Prostate gland (tissue), 2 donors: ENCODE measurements at regions not wholly inside any gene's neighbourhood (a gene's known extent, or its start where the extent isn't known, plus 50 kb on each side); places are given as distances from the start of the nearest gene placed in this dataset.

Experiments used
- DNase-seq: peaks from one replicate; pipeline ENCODE4 v3.0.0-alpha.2; 2019; ENCODE audit warnings: low spot score
- H3K27ac ChIP-seq, 2 donors: fragments of 200-600 bp; sonication (generic); 2 replicates each; pipeline ENCODE4 v1.5.1; 2017 to 2019
- H3K27me3 ChIP-seq: fragments of 200-600 bp; sonication (generic); replicated peaks from 2 replicates; pipeline ENCODE4 v1.5.1; 2019; ENCODE audit not compliant: insufficient read depth
- H3K36me3 ChIP-seq, 2 donors: fragments of 200-600 bp; sonication (generic); 1 replicate in 1 of 2; 2 replicates in 1 of 2; pipeline versions ENCODE4 v1.5.1 to v1.8.1; 2017 to 2019
- H3K4me1 ChIP-seq: fragments of 200-600 bp; sonication (generic); replicated peaks from 2 replicates; pipeline ENCODE4 v1.5.1; 2019
- H3K4me3 ChIP-seq, 2 donors: fragments of 200-600 bp; sonication (generic); 2 replicates each; pipeline ENCODE4 v1.5.1; 2017 to 2019
- H3K9me3 ChIP-seq: fragments of 200-600 bp; sonication (generic); 2 replicates; pipeline ENCODE4 v1.5.1; 2017
- CTCF ChIP-seq, 4 experiments: fragments of 200-600 bp in 2 of 4; fragments of 450-650 bp in 2 of 4; sonication (generic) in 2 of 4; IDR thresholded peaks; 1 replicate in 3 of 4; 2 replicates in 1 of 4; pipeline ENCODE4 v1.5.1; 2016 to 2019; ENCODE audit warnings: antibody characterized with exemption in 4 of 4, mild to moderate bottlenecking in 2 of 4, moderate library complexity in 2 of 4
- POLR2A ChIP-seq: fragments of 450-650 bp; IDR thresholded peaks from one replicate; pipeline ENCODE4 v1.6.1; 2016; ENCODE audit warnings: antibody characterized with exemption, mild to moderate bottlenecking
- POLR2AphosphoS5 ChIP-seq: sonication (generic); formaldehyde crosslinking; IDR thresholded peaks from one replicate; pipeline ENCODE4 v1.6.1; 2017; ENCODE audit warnings: antibody characterized with exemption
- whole genome bisulfite sequencing: methylation state at CpG from one replicate; pipeline ENCODE4 v1.1.5; 2018; 5-methylcytosine and 5-hydroxymethylcytosine counted together
- intact Hi-C: fragments of 100-400 bp; cut with DNase I; formaldehyde crosslinking; loops from one replicate; pipeline ENCODE4 v1.14.2; 2022

- intact Hi-C loops: no loop called here
- Histone ChIP-seq H3K36me3 (no peaks in the 10 kb centered on the region), H3K27me3 (no peaks in the 10 kb centered on the region), H3K27ac (no peak overlapping the region), H3K4me3 (no peak overlapping the region), H3K4me1 (no peaks in the 10 kb centered on the region), H3K9me3 (no peaks in the 10 kb centered on the region)
- DNase-seq: no peak
- no peak for TF ChIP-seq POLR2A
- TF ChIP-seq CTCF (IDR thresholded peaks at IDR 0.05): no peak
- no peak for TF ChIP-seq POLR2AphosphoS5
- WGBS: 87% methylated on average over 1 of the region's 1 CpG
These were observed 1041.0 kb downstream of the TLE1 start for GRCh38 chr9:80648336-80648735.

- Histone ChIP-seq H3K9me3 (no peaks in the 10 kb centered on the region), H3K27ac (no peak overlapping the region), H3K4me3 (no peak overlapping the region), H3K36me3 (no peaks in the 10 kb centered on the region), H3K27me3 (no peaks in the 10 kb centered on the region), H3K4me1 (no peaks in the 10 kb centered on the region)
- 92% methylated on average over 4 of the region's 4 CpGs for WGBS
- DNase-seq: no peak
- intact Hi-C loops: no loop called here
- TF ChIP-seq POLR2A (no peak), POLR2AphosphoS5 (no peak), CTCF (IDR thresholded peaks at IDR 0.05) (no peak)
These were observed 1043.1 kb downstream of the TLE1 start for GRCh38 chr9:80646211-80646610.

- Histone ChIP-seq H3K27me3 (no peaks in the 10 kb centered on the region), H3K9me3 (no peaks in the 10 kb centered on the region), H3K4me1 (no peaks in the 10 kb centered on the region), H3K4me3 (no peak overlapping the region), H3K36me3 (no peaks in the 10 kb centered on the region), H3K27ac (no peak overlapping the region)
- no peak for TF ChIP-seq CTCF (IDR thresholded peaks at IDR 0.05)
- no peak for TF ChIP-seq POLR2A
- no peak for TF ChIP-seq POLR2AphosphoS5
- WGBS: 81% methylated on average over 3 of the region's 3 CpGs
- no peak for DNase-seq
- intact Hi-C loops: no loop called here
These were observed 1045.3 kb downstream of the TLE1 start for GRCh38 chr9:80644044-80644443.

- no peaks in the 10 kb centered on the region for H3K27me3 ChIP-seq
- 88% methylated on average over 1 of the region's 1 CpG for WGBS
These were observed 1054.3 kb downstream of the TLE1 start for GRCh38 chr9:80635065-80635464.

GRCh38 chr9:80632041-80632440 lies 1057.3 kb downstream of the TLE1 start:
- Histone ChIP-seq H3K9me3 (no peaks in the 10 kb centered on the region), H3K27me3 (no peaks in the 10 kb centered on the region), H3K4me1 (no peaks in the 10 kb centered on the region), H3K27ac (no peak overlapping the region), H3K4me3 (no peak overlapping the region), H3K36me3 (no peaks in the 10 kb centered on the region)
- intact Hi-C loops: no loop called here
- TF ChIP-seq POLR2A (no peak), POLR2AphosphoS5 (no peak), CTCF (IDR thresholded peaks at IDR 0.05) (no peak)
- DNase-seq: no peak

More at GRCh38 chr9:80635065-80635464, 1054.3 kb downstream of the TLE1 start:
- Histone ChIP-seq H3K27ac (no peak overlapping the region), H3K9me3 (no peaks in the 10 kb centered on the region), H3K36me3 (no peaks in the 10 kb centered on the region), H3K4me3 (no peak overlapping the region), H3K4me1 (no peaks in the 10 kb centered on the region)
- TF ChIP-seq POLR2A (no peak), CTCF (IDR thresholded peaks at IDR 0.05) (no peak), POLR2AphosphoS5 (no peak)
- DNase-seq: no peak
- intact Hi-C loops: no loop called here
